COLO668 (cell line): ENCODE measurements at regions not wholly inside any gene's neighbourhood (a gene's known extent, or its start where the extent isn't known, plus 50 kb on each side); places are given as distances from the start of the nearest gene placed in this dataset.

Experiments
- DNase-seq: peaks from one replicate; lab custom pipeline; 2025; ENCODE audit not compliant: unreplicated experiment; lab: John Stamatoyannopoulos, UW

- peak; percentile 67 for DNase-seq
Observed at GRCh38 chr17:31593806-31594205, 202.3 kb downstream of the RAB11FIP4 start.

DNA sequence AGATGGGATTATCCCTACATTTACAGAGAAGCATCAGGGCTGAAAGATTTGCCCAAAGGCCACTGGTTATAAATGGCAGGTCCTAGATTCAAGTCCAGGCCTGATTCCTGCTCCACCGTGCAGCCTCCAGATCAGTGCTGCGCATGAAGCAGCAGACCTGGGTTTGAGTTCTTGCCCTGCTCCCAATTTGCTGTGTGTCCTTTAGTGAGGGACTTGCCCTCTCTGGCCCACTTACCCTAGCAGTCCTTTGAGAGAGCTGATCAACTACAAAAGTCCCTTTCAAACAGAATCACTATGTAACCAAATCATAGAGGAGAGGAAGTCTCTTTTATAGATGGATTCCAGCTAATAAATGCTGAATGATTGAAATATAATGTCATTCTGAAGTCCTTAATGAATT is 200.4 kb downstream of the RAB11FIP4 start:
- no peak for DNase-seq

DNA sequence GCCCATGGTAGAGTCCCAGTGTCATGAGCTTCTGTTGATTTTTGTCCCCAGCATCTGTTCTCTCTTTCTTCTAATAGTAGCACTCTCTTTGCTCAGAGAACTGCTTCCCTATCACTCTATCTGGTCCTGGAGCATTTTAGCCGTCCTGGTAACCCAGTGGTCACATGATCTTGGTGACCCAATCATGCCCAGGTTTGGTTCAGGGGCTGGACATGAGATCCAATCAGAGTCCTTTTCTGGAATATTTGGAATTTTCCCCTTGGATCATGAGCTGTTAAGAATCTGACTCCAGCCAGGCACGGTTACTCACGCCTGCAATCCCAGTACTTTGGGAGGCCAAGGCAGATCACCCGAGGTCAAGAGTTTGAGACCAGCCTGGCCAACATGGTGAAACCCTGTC is 197.0 kb downstream of the RAB11FIP4 start:
- DNase-seq = no peak

- DNase-seq = no peak
Observed at GRCh38 chr17:31588034-31588433, 196.6 kb downstream of the RAB11FIP4 start.
